HEK293T (cell line): ENCODE measurements at regions not wholly inside any gene's neighbourhood (a gene's known extent, or its start where the extent isn't known, plus 50 kb on each side); places are given as distances from the start of the nearest gene placed in this dataset.

Source experiments
- CTCF ChIA-PET: fragments of 350-600 bp; formaldehyde crosslinking; extraction: SDS; loops from one replicate; lab custom pipeline; 2021; ENCODE audit warnings: antibody characterized with exemption, inconsistent platforms; lab: Yijun Ruan, JAX
- POLR2A ChIA-PET: fragments of 350-600 bp; formaldehyde crosslinking; extraction: SDS; loops from one replicate; lab custom pipeline; 2020; ENCODE audit warnings: antibody characterized with exemption, inconsistent platforms; lab: Yijun Ruan, JAX
- DNase-seq: peaks from one replicate; pipeline ENCODE4 v3.0.0; 2012; ENCODE audit warnings: mixed read lengths; ENCODE audit errors: extremely low spot score
- ARNT ChIP-seq: fragments of 450-650 bp; IDR thresholded peaks from 2 replicates; pipeline ENCODE4 v1.6.1; 2017; ENCODE audit warnings: mild to moderate bottlenecking
- BHLHE40 ChIP-seq: fragments of 450-650 bp; IDR thresholded peaks from 2 replicates; pipeline ENCODE4 v1.6.1; 2016; ENCODE audit warnings: mild to moderate bottlenecking, moderate library complexity, borderline replicate concordance
- CTBP1 ChIP-seq: fragments of 450-650 bp; IDR thresholded peaks from 2 replicates; pipeline ENCODE4 v1.6.1; 2016; ENCODE audit warnings: borderline replicate concordance
- ELF4 ChIP-seq: fragments of 450-650 bp; IDR thresholded peaks from 2 replicates; pipeline ENCODE4 v1.6.1; 2017; ENCODE audit warnings: antibody characterized with exemption
- FOXA1 ChIP-seq: fragments of 450-650 bp; IDR thresholded peaks from 2 replicates; pipeline ENCODE4 v1.6.1; 2016; ENCODE audit warnings: mild to moderate bottlenecking
- FOXK2 ChIP-seq: fragments of 450-650 bp; IDR thresholded peaks from 2 replicates; pipeline ENCODE4 v1.6.1; 2016; ENCODE audit warnings: mild to moderate bottlenecking
- FOXM1 ChIP-seq: fragments of 450-650 bp; IDR thresholded peaks from 2 replicates; pipeline ENCODE4 v1.6.1; 2017; ENCODE audit warnings: mild to moderate bottlenecking, borderline replicate concordance
- HDGF ChIP-seq: fragments of 450-650 bp; IDR thresholded peaks from 2 replicates; pipeline ENCODE4 v1.6.1; 2017; ENCODE audit warnings: antibody characterized with exemption, borderline replicate concordance
- L3MBTL2 ChIP-seq: fragments of 450-650 bp; conservative IDR thresholded peaks from 2 replicates; pipeline ENCODE4 v1.6.1; 2016; ENCODE audit warnings: mild to moderate bottlenecking
- LEF1 ChIP-seq: fragments of 450-650 bp; IDR thresholded peaks from 2 replicates; pipeline ENCODE4 v1.6.1; 2017; ENCODE audit warnings: mild to moderate bottlenecking, borderline replicate concordance
- NFRKB ChIP-seq: fragments of 450-650 bp; IDR thresholded peaks from 2 replicates; pipeline ENCODE4 v1.6.1; 2016; ENCODE audit warnings: mild to moderate bottlenecking, moderate library complexity
- PKNOX1 ChIP-seq: fragments of 450-650 bp; IDR thresholded peaks from 2 replicates; pipeline ENCODE4 v1.6.1; 2016
- SP1 ChIP-seq: fragments of 450-650 bp; IDR thresholded peaks from 2 replicates; pipeline ENCODE4 v1.6.1; 2017
- SUZ12 ChIP-seq: fragments of 450-650 bp; IDR thresholded peaks from 2 replicates; pipeline ENCODE4 v1.6.1; 2016; ENCODE audit warnings: mild to moderate bottlenecking
- TARDBP ChIP-seq: fragments of 450-650 bp; IDR thresholded peaks from 2 replicates; pipeline ENCODE4 v1.6.1; 2016
- ZNF384 ChIP-seq: fragments of 450-650 bp; IDR thresholded peaks from 2 replicates; pipeline ENCODE4 v1.6.1; 2016

GRCh38 chr13:91200486-91200885 is 147.0 kb upstream of the MIR17HG start:
- no peak for TF ChIP-seq LEF1
- no peak for TF ChIP-seq ELF4
- TF ChIP-seq L3MBTL2: no peak
- TF ChIP-seq NFRKB: no peak
- no peak for TF ChIP-seq PKNOX1
- no peak for TF ChIP-seq SUZ12
- TF ChIP-seq HDGF: no peak
- TF ChIP-seq FOXA1: no peak
- no peak for TF ChIP-seq ZNF384
- no peak for TF ChIP-seq FOXK2
- TF ChIP-seq BHLHE40: no peak
- ChIA-PET POLR2A (no interaction called here), CTCF (no interaction called here)
- no peak for DNase-seq

GRCh38 chr13:91203430-91203829 is 144.1 kb upstream of the MIR17HG start:
- DNase-seq: no peak
- ChIA-PET CTCF (interaction anchor here (0.6 to 2.0 kb wide), 5 partner anchors 10 to 132 kb away, joined by 3 to 7 read pairs (median 3); no protein-coding TSS in a partner anchor), POLR2A (no interaction called here)
- TF ChIP-seq TARDBP: no peak
- no peak for TF ChIP-seq FOXM1
- TF ChIP-seq SP1: no peak
- no peak for TF ChIP-seq PKNOX1
- TF ChIP-seq CTBP1: no peak

DNA sequence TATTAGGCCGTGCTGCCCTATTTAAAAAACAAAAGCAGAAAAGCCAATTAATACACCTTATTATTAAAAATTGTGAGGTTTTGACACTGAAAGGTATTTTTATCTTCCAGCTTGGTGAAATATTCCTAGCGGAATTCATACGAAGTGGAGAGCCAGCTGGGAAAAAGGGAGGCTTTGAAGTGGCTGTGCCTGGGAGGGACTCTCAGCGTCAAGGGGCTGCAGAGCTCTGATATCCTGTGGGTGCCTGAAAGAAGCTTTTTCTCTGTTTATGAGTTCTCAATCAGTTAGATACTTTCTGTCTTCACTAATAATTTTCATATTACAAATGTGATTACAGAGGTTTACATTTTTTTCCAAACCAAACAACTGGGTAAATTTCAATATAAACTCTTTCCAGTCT is 140.2 kb upstream of the MIR17HG start:
- no peak for DNase-seq
- CTCF ChIA-PET: interaction anchor here (1.1 kb wide), 1 partner anchor 41 kb away, joined by 4 read pairs; no protein-coding TSS in a partner anchor
- TF ChIP-seq L3MBTL2 (no peak), ELF4 (no peak), NFRKB (no peak), ZNF384 (no peak), SP1 (no peak), PKNOX1 (no peak), BHLHE40 (no peak), SUZ12 (no peak), ARNT (no peak), HDGF (no peak), FOXK2 (no peak), LEF1 (no peak), CTBP1 (no peak), FOXM1 (no peak), TARDBP (no peak), FOXA1 (no peak)
- POLR2A ChIA-PET: no interaction called here

GRCh38 chr13:91211510-91211909 is 136.0 kb upstream of the MIR17HG start:
- TF ChIP-seq LEF1 (no peak), FOXM1 (no peak), NFRKB (no peak), L3MBTL2 (no peak), CTBP1 (no peak), ZNF384 (no peak), ELF4 (no peak), ARNT (no peak)
- ChIA-PET CTCF (no interaction called here), POLR2A (no interaction called here)
- no peak for DNase-seq

DNA sequence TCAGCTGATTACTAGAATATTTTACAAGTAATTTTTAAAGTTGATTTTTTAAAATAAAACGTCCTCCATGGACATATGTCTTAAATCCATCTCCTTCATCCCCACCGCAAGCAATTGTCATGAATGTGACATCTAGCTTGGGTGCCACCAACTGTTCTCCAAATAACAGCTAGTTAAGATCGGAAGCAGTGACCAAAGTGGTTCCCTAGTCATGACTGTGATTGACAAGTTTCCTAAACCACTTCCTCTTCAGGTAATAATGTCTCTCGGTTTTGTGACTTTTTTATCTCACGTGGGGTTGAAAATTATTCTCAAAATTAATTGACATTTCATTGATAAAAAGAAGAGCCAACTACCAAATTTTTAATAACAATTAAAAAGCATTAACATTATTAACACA is 135.3 kb upstream of the MIR17HG start:
- CTCF ChIA-PET: interaction anchor here (0.9 kb wide), 1 partner anchor 11 kb away, joined by 3 read pairs; no protein-coding TSS in a partner anchor
- DNase-seq: no peak
- TF ChIP-seq SUZ12: no peak
- no peak for TF ChIP-seq TARDBP
- no peak for TF ChIP-seq NFRKB
- no peak for TF ChIP-seq FOXK2
- TF ChIP-seq BHLHE40: no peak
- no peak for TF ChIP-seq SP1
- no peak for TF ChIP-seq CTBP1
- no peak for TF ChIP-seq FOXA1
- no peak for TF ChIP-seq ZNF384
- TF ChIP-seq L3MBTL2: no peak
- TF ChIP-seq LEF1: no peak
- no peak for TF ChIP-seq PKNOX1
- no peak for TF ChIP-seq HDGF
- no peak for TF ChIP-seq FOXM1
- POLR2A ChIA-PET: no interaction called here

DNA sequence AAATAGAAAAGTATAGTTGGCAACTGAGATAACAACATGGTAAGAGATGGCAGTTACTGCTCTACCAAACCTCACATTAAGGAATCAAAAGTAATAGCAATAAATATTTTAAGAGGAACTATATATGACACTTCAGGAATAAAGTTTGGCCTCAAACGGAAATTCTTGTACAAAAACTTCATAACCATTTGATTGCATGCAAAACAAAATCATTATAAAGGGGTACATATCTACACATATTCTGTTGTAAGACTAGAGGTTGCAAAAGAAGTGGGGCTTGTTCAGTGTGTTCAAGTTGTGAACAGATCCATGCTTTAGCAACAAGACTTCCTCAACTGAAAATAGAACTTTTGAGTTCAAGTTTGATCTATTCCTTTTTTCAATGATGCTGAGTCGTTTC is 133.5 kb upstream of the MIR17HG start:
- TF ChIP-seq ELF4: no peak
- no peak for TF ChIP-seq FOXM1
- TF ChIP-seq PKNOX1: no peak
- TF ChIP-seq SUZ12: no peak
- TF ChIP-seq SP1: no peak
- no peak for TF ChIP-seq BHLHE40
- no peak for TF ChIP-seq FOXA1
- no peak for TF ChIP-seq ZNF384
- no peak for TF ChIP-seq CTBP1
- no peak for TF ChIP-seq HDGF
- no peak for TF ChIP-seq L3MBTL2
- no peak for TF ChIP-seq ARNT
- TF ChIP-seq FOXK2: no peak
- TF ChIP-seq NFRKB: no peak
- no peak for TF ChIP-seq LEF1
- POLR2A ChIA-PET: no interaction called here
- CTCF ChIA-PET: interaction anchor here (0.6 kb wide), 1 partner anchor 462 kb away, joined by 3 read pairs; no protein-coding TSS in a partner anchor
- DNase-seq: no peak
